ENCODE measurements at regions not wholly inside any gene's neighbourhood (a gene's known extent, or its start where the extent isn't known, plus 50 kb on each side); places are given as distances from the start of the nearest gene placed in this dataset.

DNA sequence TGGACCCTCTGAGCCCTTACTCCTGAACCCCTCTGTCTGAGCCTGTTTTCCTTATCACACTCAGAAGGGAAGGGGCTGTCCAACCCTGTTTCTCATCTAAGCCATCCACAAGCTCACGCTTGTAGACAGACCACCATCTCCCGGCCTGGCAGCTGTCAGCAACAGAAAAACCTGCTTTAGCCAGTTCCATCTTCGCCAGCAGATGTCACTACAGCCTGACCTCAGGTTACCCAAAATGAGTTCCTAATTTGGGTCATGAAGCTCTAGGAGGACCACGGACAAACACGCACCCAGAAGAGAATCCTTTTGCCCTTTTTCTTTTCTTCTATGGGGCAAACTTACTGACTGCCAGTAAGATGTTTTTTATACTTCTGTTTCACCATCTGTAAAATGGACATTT, 445.4 kb downstream of the BCOR start:
- TF ChIP-seq, protein P1, sequence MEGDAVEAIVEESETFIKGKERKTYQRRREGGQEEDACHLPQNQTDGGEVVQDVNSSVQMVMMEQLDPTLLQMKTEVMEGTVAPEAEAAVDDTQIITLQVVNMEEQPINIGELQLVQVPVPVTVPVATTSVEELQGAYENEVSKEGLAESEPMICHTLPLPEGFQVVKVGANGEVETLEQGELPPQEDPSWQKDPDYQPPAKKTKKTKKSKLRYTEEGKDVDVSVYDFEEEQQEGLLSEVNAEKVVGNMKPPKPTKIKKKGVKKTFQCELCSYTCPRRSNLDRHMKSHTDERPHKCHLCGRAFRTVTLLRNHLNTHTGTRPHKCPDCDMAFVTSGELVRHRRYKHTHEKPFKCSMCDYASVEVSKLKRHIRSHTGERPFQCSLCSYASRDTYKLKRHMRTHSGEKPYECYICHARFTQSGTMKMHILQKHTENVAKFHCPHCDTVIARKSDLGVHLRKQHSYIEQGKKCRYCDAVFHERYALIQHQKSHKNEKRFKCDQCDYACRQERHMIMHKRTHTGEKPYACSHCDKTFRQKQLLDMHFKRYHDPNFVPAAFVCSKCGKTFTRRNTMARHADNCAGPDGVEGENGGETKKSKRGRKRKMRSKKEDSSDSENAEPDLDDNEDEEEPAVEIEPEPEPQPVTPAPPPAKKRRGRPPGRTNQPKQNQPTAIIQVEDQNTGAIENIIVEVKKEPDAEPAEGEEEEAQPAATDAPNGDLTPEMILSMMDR (conservative IDR thresholded peaks at IDR 0.05; ENCODE audit: low read depth, low read length): peak; percentile 72
- TF ChIP-seq EZH2 (IDR thresholded peaks at IDR 0.05; ENCODE audit: low read length, unreplicated experiment) (no peak), EZH2phosphoT487 (IDR thresholded peaks at IDR 0.05; ENCODE audit: borderline replicate concordance, low read length) (no peak)
